Kidney epithelial cell (primary cell): ENCODE measurements at regions not wholly inside any gene's neighbourhood (a gene's known extent, or its start where the extent isn't known, plus 50 kb on each side); places are given as distances from the start of the nearest gene placed in this dataset.
A peak's percentile ranks its signal among the peaks of the same experiment; 100 is the strongest.

ENCODE experiments used
- DNase-seq: peaks from one replicate; pipeline ENCODE4 v3.0.0-alpha.2; 2010; ENCODE audit warnings: low read depth
- H3K27me3 ChIP-seq: 2 replicates; pipeline ENCODE4 v1.6.0; 2011; ENCODE audit warnings: low read length; ENCODE audit not compliant: control insufficient read depth, insufficient read depth
- H3K36me3 ChIP-seq: 2 replicates; pipeline ENCODE4 v1.5.1; 2011; ENCODE audit warnings: low read length; ENCODE audit not compliant: control insufficient read depth, insufficient read depth
- H3K4me3 ChIP-seq: 2 replicates; pipeline ENCODE4 v1.5.1; 2011; ENCODE audit warnings: low read depth, mild to moderate bottlenecking, control low read depth, low read length
- CTCF ChIP-seq: IDR thresholded peaks from 2 replicates; pipeline ENCODE4 v1.5.1; 2011; ENCODE audit warnings: mild to moderate bottlenecking, moderate library complexity, low read length, control low read depth, inconsistent platforms; ENCODE audit not compliant: insufficient read depth, poor library complexity, severe bottlenecking

GRCh38 chr3:184659797-184660301, 52.0 kb downstream of the MAGEF1 start:
- Histone ChIP-seq H3K36me3 (no peaks in the 10 kb centered on the region), H3K4me3 (no peak overlapping the region), H3K27me3 (no peaks in the 10 kb centered on the region)
- no peak for DNase-seq
- TF ChIP-seq CTCF = no peak

GRCh38 chr3:184658223-184658928, 53.5 kb downstream of the MAGEF1 start:
- Histone ChIP-seq H3K36me3 (no peaks in the 10 kb centered on the region), H3K27me3 (no peaks in the 10 kb centered on the region), H3K4me3 (no peak overlapping the region)
- no peak for TF ChIP-seq CTCF
- DNase-seq = no peak

- TF ChIP-seq CTCF = no peak
- Histone ChIP-seq H3K4me3 (no peak overlapping the region), H3K27me3 (no peaks in the 10 kb centered on the region), H3K36me3 (no peaks in the 10 kb centered on the region)
- peak; percentile 77 for DNase-seq
Measured at GRCh38 chr3:184656829-184657681, 54.8 kb downstream of the MAGEF1 start.

- Histone ChIP-seq H3K36me3 (no peaks in the 10 kb centered on the region), H3K4me3 (no peak overlapping the region), H3K27me3 (no peaks in the 10 kb centered on the region)
- no peak for DNase-seq
- TF ChIP-seq CTCF = no peak
Measured at GRCh38 chr3:184656458-184656828, 55.4 kb downstream of the MAGEF1 start.

GRCh38 chr3:184655597-184655996, 56.3 kb downstream of the MAGEF1 start:
- DNase-seq = no peak
- no peak for TF ChIP-seq CTCF
- Histone ChIP-seq H3K36me3 (no peaks in the 10 kb centered on the region), H3K4me3 (no peak overlapping the region), H3K27me3 (no peaks in the 10 kb centered on the region)
